ENCODE measurements at regions not wholly inside any gene's neighbourhood (a gene's known extent, or its start where the extent isn't known, plus 50 kb on each side); places are given as distances from the start of the nearest gene placed in this dataset.

DNA sequence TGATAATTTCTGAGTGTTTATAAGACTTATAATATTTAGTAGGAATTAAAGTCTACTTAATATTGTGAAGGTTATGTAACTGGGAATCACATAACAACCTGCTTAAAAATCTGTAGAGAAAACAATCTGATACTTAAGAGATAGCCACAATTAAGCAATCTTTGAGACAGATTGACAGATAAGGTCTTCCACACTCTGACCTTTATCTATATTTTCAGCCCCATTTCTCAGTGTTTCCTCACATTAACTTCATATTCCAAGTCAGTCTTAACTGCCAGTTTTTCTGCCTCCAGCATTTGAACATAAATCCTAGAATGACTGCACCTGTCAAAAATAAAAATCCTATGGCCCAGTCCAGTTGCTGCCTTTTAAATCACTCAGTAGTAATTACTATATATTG is 423.2 kb downstream of the PYDC2 start:
- no peak for TF ChIP-seq EZH2 (IDR thresholded peaks at IDR 0.05; ENCODE audit: insufficient read depth, poor library complexity, severe bottlenecking)
- TF ChIP-seq EZH2phosphoT487 (IDR thresholded peaks at IDR 0.05; ENCODE audit: insufficient read depth, low read depth): no peak

Measured in GM23248 (cell line).